ENCODE measurements at regions not wholly inside any gene's neighbourhood (a gene's known extent, or its start where the extent isn't known, plus 50 kb on each side); places are given as distances from the start of the nearest gene placed in this dataset.

- ATAC-seq = no peak
- H3K27ac Mint-ChIP-seq = no peak overlapping the region
- no peaks in the 10 kb centered on the region for H3K4me1 Mint-ChIP-seq
- DNase-seq = no peak
- H3K4me3 Mint-ChIP-seq = no peak overlapping the region
- H3K9me3 Mint-ChIP-seq = no peaks in the 10 kb centered on the region
- peaks cover 32% of the 10 kb centered on the region for H3K27me3 Mint-ChIP-seq
Observed at GRCh38 chr17:79504181-79504605, 106.7 kb downstream of the RBFOX3 start.

GRCh38 chr17:79503126-79503839, 107.6 kb downstream of the RBFOX3 start:
- H3K4me1 Mint-ChIP-seq = no peaks in the 10 kb centered on the region
- ATAC-seq (no peak), DNase-seq (no peak)
- H3K9me3 Mint-ChIP-seq = peaks cover 0 to 7% of the 10 kb centered on the region in 2 donors
- no peak overlapping the region for H3K27ac Mint-ChIP-seq
- H3K27me3 Mint-ChIP-seq = peaks cover 32% of the 10 kb centered on the region
- H3K4me3 Mint-ChIP-seq = no peak overlapping the region

- Mint-ChIP-seq H3K4me3 (no peak overlapping the region), H3K9me3 (peaks cover 0 to 12% of the 10 kb centered on the region in 2 donors), H3K4me1 (no peaks in the 10 kb centered on the region), H3K27me3 (peaks cover 32% of the 10 kb centered on the region), H3K27ac (no peak overlapping the region)
- ATAC-seq = no peak
- DNase-seq = no peak
Observed at GRCh38 chr17:79501910-79502309, 108.9 kb downstream of the RBFOX3 start.

GRCh38 chr17:79500745-79501618, 109.9 kb downstream of the RBFOX3 start:
- H3K27me3 Mint-ChIP-seq = peaks cover 32% of the 10 kb centered on the region
- peaks cover 0 to 12% of the 10 kb centered on the region in 2 donors for H3K9me3 Mint-ChIP-seq
- no peak overlapping the region for H3K4me3 Mint-ChIP-seq
- no peaks in the 10 kb centered on the region for H3K4me1 Mint-ChIP-seq
- H3K27ac Mint-ChIP-seq = no peak overlapping the region
- ATAC-seq (no peak), DNase-seq (no peak)

GRCh38 chr17:79498854-79499253, 112.0 kb downstream of the RBFOX3 start:
- peaks cover 0 to 12% of the 10 kb centered on the region in 2 donors for H3K9me3 Mint-ChIP-seq
- no peak for ATAC-seq
- no peak overlapping the region for H3K4me3 Mint-ChIP-seq
- peaks cover 32% of the 10 kb centered on the region for H3K27me3 Mint-ChIP-seq
- DNase-seq = no peak
- no peak overlapping the region for H3K27ac Mint-ChIP-seq
- no peaks in the 10 kb centered on the region for H3K4me1 Mint-ChIP-seq

- H3K4me3 Mint-ChIP-seq = no peak overlapping the region
Observed at GRCh38 chr17:79497777-79498348, 113.0 kb downstream of the RBFOX3 start.

GRCh38 chr17:79496422-79497005, 114.3 kb downstream of the RBFOX3 start:
- no peaks in the 10 kb centered on the region for H3K4me1 Mint-ChIP-seq
- H3K27ac Mint-ChIP-seq = no peak overlapping the region
- no peak for DNase-seq
- peaks cover 4 to 24% of the 10 kb centered on the region in 2 donors for H3K9me3 Mint-ChIP-seq
- peaks cover 25% of the 10 kb centered on the region for H3K27me3 Mint-ChIP-seq
- H3K4me3 Mint-ChIP-seq = no peak overlapping the region
- no peak for ATAC-seq

More at GRCh38 chr17:79497777-79498348, 113.0 kb downstream of the RBFOX3 start:
- no peak for ATAC-seq
- H3K9me3 Mint-ChIP-seq = peaks cover 0 to 18% of the 10 kb centered on the region in 2 donors
- no peak overlapping the region for H3K27ac Mint-ChIP-seq
- DNase-seq = no peak
- no peaks in the 10 kb centered on the region for H3K4me1 Mint-ChIP-seq
- H3K27me3 Mint-ChIP-seq = peaks cover 37% of the 10 kb centered on the region

- Mint-ChIP-seq H3K9me3 (peaks cover 4 to 24% of the 10 kb centered on the region in 2 donors), H3K4me3 (no peak overlapping the region), H3K4me1 (no peaks in the 10 kb centered on the region), H3K27ac (no peak overlapping the region), H3K27me3 (peaks cover 23% of the 10 kb centered on the region)
- ATAC-seq = peak; percentile 57
- DNase-seq = no peak
Observed at GRCh38 chr17:79495665-79496064, 115.2 kb downstream of the RBFOX3 start.

GRCh38 chr17:79491006-79491405, 119.8 kb downstream of the RBFOX3 start:
- Mint-ChIP-seq H3K9me3 (peaks cover 4 to 12% of the 10 kb centered on the region in 2 donors), H3K4me3 (no peak overlapping the region), H3K27me3 (peaks cover 42% of the 10 kb centered on the region), H3K27ac (no peak overlapping the region), H3K4me1 (no peaks in the 10 kb centered on the region)
- no peak for ATAC-seq
- DNase-seq = no peak

GRCh38 chr17:79490530-79490929, 120.3 kb downstream of the RBFOX3 start:
- no peak for ATAC-seq
- Mint-ChIP-seq H3K4me3 (no peak overlapping the region), H3K9me3 (peaks cover 4 to 12% of the 10 kb centered on the region in 2 donors), H3K27ac (peak overlapping the region in 1 of 2 donors; percentile 45), H3K27me3 (peaks cover 47% of the 10 kb centered on the region), H3K4me1 (no peaks in the 10 kb centered on the region)
- no peak for DNase-seq

- DNase-seq (no peak), ATAC-seq (no peak)
- H3K4me3 Mint-ChIP-seq = no peak overlapping the region
- no peaks in the 10 kb centered on the region for H3K9me3 Mint-ChIP-seq
- peaks cover 71% of the 10 kb centered on the region for H3K27me3 Mint-ChIP-seq
- no peaks in the 10 kb centered on the region for H3K4me1 Mint-ChIP-seq
- no peak overlapping the region for H3K27ac Mint-ChIP-seq
Observed at GRCh38 chr17:79487149-79487548, 123.7 kb downstream of the RBFOX3 start.

- no peak for ATAC-seq
- peaks cover 81% of the 10 kb centered on the region for H3K27me3 Mint-ChIP-seq
Observed at GRCh38 chr17:79485991-79486390, 124.9 kb downstream of the RBFOX3 start.

GRCh38 chr17:79485419-79485985, 125.3 kb downstream of the RBFOX3 start:
- Mint-ChIP-seq H3K4me3 (no peak overlapping the region), H3K9me3 (no peaks in the 10 kb centered on the region), H3K27me3 (peaks cover 81% of the 10 kb centered on the region), H3K4me1 (no peaks in the 10 kb centered on the region), H3K27ac (no peak overlapping the region)
- ATAC-seq = no peak
- DNase-seq = no peak

More at GRCh38 chr17:79485991-79486390, 124.9 kb downstream of the RBFOX3 start:
- DNase-seq = no peak
- Mint-ChIP-seq H3K4me3 (no peak overlapping the region), H3K4me1 (no peaks in the 10 kb centered on the region), H3K27ac (no peak overlapping the region), H3K9me3 (no peaks in the 10 kb centered on the region)

GRCh38 chr17:79484600-79485418, 126.0 kb downstream of the RBFOX3 start:
- H3K4me3 Mint-ChIP-seq = no peak overlapping the region

More at GRCh38 chr17:79484600-79485418, 126.0 kb downstream of the RBFOX3 start:
- H3K4me1 Mint-ChIP-seq = no peaks in the 10 kb centered on the region
- H3K9me3 Mint-ChIP-seq = no peaks in the 10 kb centered on the region
- no peak overlapping the region for H3K27ac Mint-ChIP-seq
- peaks cover 81% of the 10 kb centered on the region for H3K27me3 Mint-ChIP-seq
- ATAC-seq (no peak), DNase-seq (no peak)

Data from stimulated activated naive CD8-positive, alpha-beta T cell treated with anti-CD3 and anti-CD28 coated beads, Interleukin-15, amount 100 ng/mL, for 72 hours (primary cell).